Epithelial cell of esophagus (primary cell): ENCODE measurements at regions not wholly inside any gene's neighbourhood (a gene's known extent, or its start where the extent isn't known, plus 50 kb on each side); places are given as distances from the start of the nearest gene placed in this dataset.

Experiments
- DNase-seq: peaks from one replicate; pipeline ENCODE4 v3.0.0; 2010; ENCODE audit warnings: low read depth
- H3K4me3 ChIP-seq: 2 replicates; pipeline ENCODE4 v1.5.1; 2011; ENCODE audit warnings: mild to moderate bottlenecking, low read length, control low read depth
- TF ChIP-seq, protein P1 (sequence below): IDR thresholded peaks from 2 replicates; pipeline ENCODE4 v1.5.1; 2011; ENCODE audit warnings: low read depth, mild to moderate bottlenecking, low read length, control low read depth, inconsistent platforms; ENCODE audit not compliant: insufficient read depth; ENCODE audit errors: missing control alignments

DNA sequence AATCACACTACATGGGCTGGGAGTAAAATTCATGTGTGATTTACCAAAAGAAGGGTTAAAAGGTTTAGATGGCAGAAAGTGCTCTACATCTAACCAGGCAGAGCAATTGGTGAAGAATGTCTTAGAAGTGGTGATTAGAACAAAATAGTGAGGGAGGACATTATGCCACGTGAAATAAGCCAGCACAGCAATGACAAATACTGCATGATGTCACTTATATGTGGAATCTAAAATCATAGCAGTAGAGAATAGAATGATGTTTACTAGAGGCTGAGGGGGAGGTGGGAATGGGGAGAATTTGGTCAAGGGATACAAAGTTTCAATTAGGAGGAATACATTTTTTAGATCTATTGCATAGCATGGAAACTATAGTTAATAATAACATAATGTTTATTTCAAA lies 253.3 kb downstream of the KCNS3 start:
- no peak for DNase-seq
- TF ChIP-seq, protein P1, sequence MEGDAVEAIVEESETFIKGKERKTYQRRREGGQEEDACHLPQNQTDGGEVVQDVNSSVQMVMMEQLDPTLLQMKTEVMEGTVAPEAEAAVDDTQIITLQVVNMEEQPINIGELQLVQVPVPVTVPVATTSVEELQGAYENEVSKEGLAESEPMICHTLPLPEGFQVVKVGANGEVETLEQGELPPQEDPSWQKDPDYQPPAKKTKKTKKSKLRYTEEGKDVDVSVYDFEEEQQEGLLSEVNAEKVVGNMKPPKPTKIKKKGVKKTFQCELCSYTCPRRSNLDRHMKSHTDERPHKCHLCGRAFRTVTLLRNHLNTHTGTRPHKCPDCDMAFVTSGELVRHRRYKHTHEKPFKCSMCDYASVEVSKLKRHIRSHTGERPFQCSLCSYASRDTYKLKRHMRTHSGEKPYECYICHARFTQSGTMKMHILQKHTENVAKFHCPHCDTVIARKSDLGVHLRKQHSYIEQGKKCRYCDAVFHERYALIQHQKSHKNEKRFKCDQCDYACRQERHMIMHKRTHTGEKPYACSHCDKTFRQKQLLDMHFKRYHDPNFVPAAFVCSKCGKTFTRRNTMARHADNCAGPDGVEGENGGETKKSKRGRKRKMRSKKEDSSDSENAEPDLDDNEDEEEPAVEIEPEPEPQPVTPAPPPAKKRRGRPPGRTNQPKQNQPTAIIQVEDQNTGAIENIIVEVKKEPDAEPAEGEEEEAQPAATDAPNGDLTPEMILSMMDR, result no peak
- no peak overlapping the region for H3K4me3 ChIP-seq

DNA sequence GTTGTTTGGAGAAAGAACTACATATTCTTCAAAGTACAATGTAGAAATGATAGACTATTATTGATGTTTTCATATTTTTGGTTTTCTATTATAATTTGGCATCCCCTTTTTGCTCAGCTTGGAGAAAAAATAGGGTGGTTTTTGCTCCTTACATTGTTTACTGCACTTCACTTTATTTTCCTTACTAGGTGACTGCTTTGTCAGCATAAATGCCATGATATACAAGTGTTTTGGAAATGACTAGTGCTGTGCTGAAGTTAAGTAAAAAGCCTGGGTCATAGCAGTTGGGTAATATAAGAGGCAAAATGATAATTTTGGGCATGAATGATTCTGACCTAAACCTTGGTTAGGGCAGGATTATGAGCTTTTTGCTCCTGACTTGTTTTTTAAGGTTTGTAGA lies 250.9 kb downstream of the KCNS3 start:
- TF ChIP-seq, protein P1, result no peak
- no peak overlapping the region for H3K4me3 ChIP-seq
- DNase-seq, result no peak

DNA sequence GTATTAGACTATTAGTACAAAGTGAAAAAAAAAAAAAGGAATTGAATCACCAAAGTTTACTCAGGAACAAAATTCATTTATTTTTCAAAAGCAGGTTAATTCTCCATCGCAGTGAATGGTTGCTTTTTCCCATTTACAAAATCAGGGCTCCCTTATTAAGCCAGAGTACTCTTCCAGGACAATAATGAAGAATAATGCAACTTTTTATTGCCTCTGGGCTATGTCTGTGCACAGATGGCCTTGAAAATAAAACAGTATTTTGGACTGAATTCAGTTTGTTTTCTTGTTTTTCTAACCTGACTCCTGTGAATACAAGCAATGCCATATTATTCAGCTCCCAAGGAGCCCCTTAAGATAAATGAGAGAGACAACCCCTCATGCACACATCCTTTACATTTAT lies 246.8 kb downstream of the KCNS3 start:
- DNase-seq, result no peak
- no peak overlapping the region for H3K4me3 ChIP-seq
- TF ChIP-seq, protein P1, result no peak

DNA sequence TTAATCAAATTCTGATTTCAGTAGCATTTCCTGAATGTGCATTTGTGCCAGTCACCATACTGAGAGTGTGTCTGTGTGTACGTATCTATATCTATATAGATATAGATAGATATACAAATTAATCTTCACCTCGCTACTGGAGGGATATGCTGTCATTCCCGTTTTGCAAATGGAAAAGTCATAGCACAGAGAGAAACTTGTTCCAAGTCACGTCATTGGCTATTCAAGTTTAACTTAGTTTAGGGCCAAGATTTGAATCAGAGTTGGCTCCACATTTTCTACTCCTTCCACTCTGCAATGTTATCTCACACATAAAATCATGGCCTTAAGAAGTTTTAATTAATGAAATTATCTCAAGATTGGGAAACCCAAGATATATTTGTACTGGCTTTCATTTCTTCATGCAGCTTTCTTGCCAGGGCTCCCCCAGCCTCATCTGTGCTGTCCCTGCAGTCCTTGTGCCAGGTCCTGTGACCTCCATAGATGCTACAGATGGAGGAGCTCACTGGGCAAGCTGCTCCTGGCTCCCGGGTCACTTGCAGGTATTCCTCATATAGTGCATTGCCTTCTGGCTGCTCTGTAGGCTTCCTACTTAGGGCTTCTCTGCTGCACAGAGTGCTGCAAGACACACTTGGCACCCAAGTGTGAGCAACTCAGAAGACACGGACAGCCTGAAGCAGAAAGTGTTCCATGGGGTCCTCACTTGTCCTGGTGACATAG lies 245.8 kb downstream of the KCNS3 start:
- TF ChIP-seq, protein P1, result no peak
- DNase-seq, result no peak
- H3K4me3 ChIP-seq, result no peak overlapping the region

DNA sequence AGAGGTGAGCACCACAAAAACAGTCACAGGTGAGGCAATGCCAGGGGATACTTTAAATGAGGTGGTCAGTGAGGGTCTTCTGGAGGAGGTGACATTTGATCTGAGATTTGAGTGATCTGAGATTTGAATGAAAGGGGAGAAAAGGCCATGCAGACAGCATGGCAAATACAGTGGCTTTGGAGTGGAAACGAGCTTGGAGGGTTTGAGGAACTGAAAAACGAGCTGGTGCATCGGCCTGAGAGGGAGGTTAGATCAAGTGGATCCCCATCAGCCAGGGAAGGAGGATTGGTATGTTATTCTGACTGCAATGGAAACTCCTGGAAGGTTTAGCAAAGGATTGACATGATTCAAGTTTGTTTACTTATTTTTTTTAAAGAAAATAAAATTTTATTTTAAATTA lies 245.1 kb downstream of the KCNS3 start:
- TF ChIP-seq, protein P1, result no peak
- H3K4me3 ChIP-seq, result no peak overlapping the region
- no peak for DNase-seq

DNA sequence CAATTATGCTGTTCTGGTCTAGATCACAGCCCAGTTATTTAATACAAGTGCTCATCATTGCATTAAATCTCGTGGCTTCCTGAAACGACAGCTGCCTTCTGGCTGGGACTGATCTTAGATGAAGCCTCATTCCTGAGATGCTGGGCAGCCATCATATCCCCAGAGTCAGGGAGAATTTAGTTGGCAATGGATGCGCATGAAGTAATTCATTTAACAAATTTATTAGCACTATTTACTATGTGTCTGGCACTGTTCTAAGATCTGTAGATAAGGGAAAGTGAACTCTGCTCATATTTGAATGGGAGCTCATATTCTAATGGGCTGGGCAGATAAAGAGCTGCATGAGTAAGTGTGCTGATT lies 244.7 kb downstream of the KCNS3 start:
- H3K4me3 ChIP-seq, result no peak overlapping the region
- no peak for DNase-seq
- TF ChIP-seq, protein P1, result no peak

DNA sequence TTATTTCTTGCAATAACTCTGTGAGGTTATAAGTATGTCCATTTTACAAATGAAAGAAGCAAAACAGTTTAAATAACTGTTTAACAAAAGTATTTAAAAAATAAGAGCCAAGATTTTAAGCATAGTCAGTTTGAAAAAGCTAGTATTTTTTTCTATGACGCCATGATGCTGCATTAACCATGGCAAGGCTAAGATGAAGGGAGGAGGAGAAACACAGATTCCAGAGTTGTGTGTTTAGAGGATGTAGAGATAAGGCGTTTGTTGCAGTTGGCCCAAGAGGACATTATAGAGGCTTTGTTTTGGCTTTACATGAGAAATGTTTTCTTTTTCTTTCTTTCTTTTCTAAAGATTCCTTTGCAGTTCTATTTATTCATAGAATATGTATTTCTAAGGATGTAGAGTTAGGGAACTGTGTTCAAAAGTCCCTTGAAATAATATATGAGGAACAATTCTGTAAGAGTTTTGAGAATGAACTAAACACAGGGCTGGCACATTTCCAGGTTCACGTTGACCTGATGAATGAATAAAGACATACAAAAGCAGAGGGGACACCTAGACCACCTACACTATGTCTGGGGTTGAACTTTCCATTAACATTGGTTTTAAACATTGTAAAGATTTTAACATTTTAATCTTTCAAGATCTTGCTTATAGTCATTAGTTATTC lies 244.2 kb downstream of the KCNS3 start:
- no peak for DNase-seq
- H3K4me3 ChIP-seq, result no peak overlapping the region
- TF ChIP-seq, protein P1, result no peak
